ENCODE measurements at regions not wholly inside any gene's neighbourhood (a gene's known extent, or its start where the extent isn't known, plus 50 kb on each side); places are given as distances from the start of the nearest gene placed in this dataset.

GRCh38 chr18:42185486-42185885, 230.5 kb downstream of the PIK3C3 start:
- no peak for DNase-seq (ENCODE audit: low read depth)

- no peak for DNase-seq (ENCODE audit: low read depth)
Observed at GRCh38 chr18:42187611-42188380, 232.8 kb downstream of the PIK3C3 start.

GRCh38 chr18:42190643-42191042, 235.6 kb downstream of the PIK3C3 start:
- no peak for DNase-seq (ENCODE audit: low read depth)

- DNase-seq (ENCODE audit: low read depth) = no peak
Observed at GRCh38 chr18:42192251-42193248, 237.5 kb downstream of the PIK3C3 start.

- no peak for DNase-seq (ENCODE audit: low read depth)
Observed at GRCh38 chr18:42196651-42197050, 241.6 kb downstream of the PIK3C3 start.

- no peak for DNase-seq (ENCODE audit: low read depth)
Observed at GRCh38 chr18:42201137-42201536, 246.1 kb downstream of the PIK3C3 start.

GRCh38 chr18:42211201-42211600, 256.2 kb downstream of the PIK3C3 start:
- no peak for DNase-seq (ENCODE audit: low read depth)

GRCh38 chr18:42222557-42222956, 267.5 kb downstream of the PIK3C3 start:
- DNase-seq (ENCODE audit: low read depth) = no peak

GRCh38 chr18:42228581-42228980, 273.5 kb downstream of the PIK3C3 start:
- no peak for DNase-seq (ENCODE audit: low read depth)

- DNase-seq (ENCODE audit: low read depth) = no peak
Observed at GRCh38 chr18:42229211-42230210, 274.5 kb downstream of the PIK3C3 start.

- no peak for DNase-seq (ENCODE audit: low read depth)
Observed at GRCh38 chr18:42230636-42231035, 275.6 kb downstream of the PIK3C3 start.

GRCh38 chr18:42231284-42231683, 276.2 kb downstream of the PIK3C3 start:
- DNase-seq (ENCODE audit: low read depth) = no peak

- DNase-seq (ENCODE audit: low read depth) = no peak
Observed at GRCh38 chr18:42231796-42232195, 276.8 kb downstream of the PIK3C3 start.

GRCh38 chr18:42233908-42234307, 278.9 kb downstream of the PIK3C3 start:
- DNase-seq (ENCODE audit: low read depth) = no peak

- DNase-seq (ENCODE audit: low read depth) = no peak
Observed at GRCh38 chr18:42242758-42243157, 287.7 kb downstream of the PIK3C3 start.

- no peak for DNase-seq (ENCODE audit: low read depth)
Observed at GRCh38 chr18:42245137-42245536, 290.1 kb downstream of the PIK3C3 start.

GRCh38 chr18:42255908-42256765, 301.1 kb downstream of the PIK3C3 start:
- no peak for DNase-seq (ENCODE audit: low read depth)

GRCh38 chr18:42258301-42258965, 303.4 kb downstream of the PIK3C3 start:
- DNase-seq (ENCODE audit: low read depth) = no peak

GRCh38 chr18:42261731-42262130, 306.7 kb downstream of the PIK3C3 start:
- no peak for DNase-seq (ENCODE audit: low read depth)

- no peak for DNase-seq (ENCODE audit: low read depth)
Observed at GRCh38 chr18:42264497-42264896, 309.5 kb downstream of the PIK3C3 start.

Data from fibroblast of the conjunctiva (primary cell).